HT1080 (cell line): ENCODE measurements at regions not wholly inside any gene's neighbourhood (a gene's known extent, or its start where the extent isn't known, plus 50 kb on each side); places are given as distances from the start of the nearest gene placed in this dataset.
A peak's percentile ranks its signal among the peaks of the same experiment; 100 is the strongest.
"Not testable (repeated sequence)": the region's sequence is repeated elsewhere in the genome, so short reads cannot be mapped to it uniquely, and the experiment has no call there.

Experiments
- DNase-seq: peaks from one replicate; pipeline ENCODE4 v3.0.0-alpha.2; 2015; ENCODE audit warnings: low read depth

DNA sequence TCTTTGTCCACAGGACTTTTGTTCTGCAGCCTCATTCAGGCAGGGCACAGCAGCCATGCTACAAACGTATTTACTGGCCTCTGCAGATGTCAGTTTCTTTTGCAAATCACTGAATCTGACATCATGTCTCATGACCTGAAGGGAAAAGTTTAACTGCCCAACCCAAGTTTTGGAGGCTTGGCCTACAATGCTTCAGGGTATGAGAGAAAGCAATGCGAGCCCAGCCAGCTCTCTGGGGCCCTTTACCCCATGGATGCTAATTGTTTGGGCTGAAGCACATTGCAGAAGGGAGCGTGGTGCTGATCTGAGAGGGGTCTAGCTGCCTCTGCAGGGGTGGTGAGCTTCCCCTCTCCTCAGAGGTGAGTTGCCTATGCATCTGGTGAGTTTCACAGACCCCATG, 179.9 kb upstream of the CXCL12 start:
- no peak for DNase-seq

DNA sequence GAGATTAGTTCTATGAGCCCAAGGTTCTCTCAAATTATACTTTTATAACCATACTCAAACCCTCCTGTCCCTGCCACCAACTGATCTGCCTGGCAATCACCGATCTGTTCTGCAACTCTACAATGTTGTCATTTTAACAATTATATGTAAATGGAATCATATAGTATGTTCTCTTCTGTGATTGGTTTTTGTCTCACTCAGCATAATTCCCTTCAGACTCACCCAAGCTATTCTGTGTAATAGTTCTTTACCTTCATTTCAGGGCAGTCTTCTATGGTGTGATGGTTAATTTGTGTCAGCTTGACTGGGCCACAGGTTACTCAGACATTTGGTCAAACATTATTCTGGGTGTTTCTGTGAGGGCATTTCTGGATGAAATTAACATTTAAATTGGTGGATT, 181.9 kb upstream of the CXCL12 start:
- no peak for DNase-seq

DNA sequence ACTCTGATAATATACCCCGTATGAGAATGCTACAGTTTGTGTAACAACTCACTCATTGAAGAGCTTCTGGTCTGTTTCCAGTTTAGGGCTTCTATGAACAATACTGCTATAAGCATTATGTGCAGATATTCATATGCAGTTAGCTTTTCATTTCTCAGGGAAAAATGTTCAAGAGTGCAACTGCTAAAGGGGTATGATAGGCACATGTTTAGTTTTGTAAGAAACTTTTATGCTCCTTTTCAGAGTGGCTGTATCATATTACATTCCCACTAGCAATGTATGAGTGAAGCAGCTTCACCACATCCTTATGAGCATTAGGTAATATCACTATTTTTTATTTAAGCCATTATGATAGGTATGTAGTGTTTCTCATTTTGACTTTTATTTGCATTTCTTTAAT, 182.6 kb upstream of the CXCL12 start:
- DNase-seq = no peak

DNA sequence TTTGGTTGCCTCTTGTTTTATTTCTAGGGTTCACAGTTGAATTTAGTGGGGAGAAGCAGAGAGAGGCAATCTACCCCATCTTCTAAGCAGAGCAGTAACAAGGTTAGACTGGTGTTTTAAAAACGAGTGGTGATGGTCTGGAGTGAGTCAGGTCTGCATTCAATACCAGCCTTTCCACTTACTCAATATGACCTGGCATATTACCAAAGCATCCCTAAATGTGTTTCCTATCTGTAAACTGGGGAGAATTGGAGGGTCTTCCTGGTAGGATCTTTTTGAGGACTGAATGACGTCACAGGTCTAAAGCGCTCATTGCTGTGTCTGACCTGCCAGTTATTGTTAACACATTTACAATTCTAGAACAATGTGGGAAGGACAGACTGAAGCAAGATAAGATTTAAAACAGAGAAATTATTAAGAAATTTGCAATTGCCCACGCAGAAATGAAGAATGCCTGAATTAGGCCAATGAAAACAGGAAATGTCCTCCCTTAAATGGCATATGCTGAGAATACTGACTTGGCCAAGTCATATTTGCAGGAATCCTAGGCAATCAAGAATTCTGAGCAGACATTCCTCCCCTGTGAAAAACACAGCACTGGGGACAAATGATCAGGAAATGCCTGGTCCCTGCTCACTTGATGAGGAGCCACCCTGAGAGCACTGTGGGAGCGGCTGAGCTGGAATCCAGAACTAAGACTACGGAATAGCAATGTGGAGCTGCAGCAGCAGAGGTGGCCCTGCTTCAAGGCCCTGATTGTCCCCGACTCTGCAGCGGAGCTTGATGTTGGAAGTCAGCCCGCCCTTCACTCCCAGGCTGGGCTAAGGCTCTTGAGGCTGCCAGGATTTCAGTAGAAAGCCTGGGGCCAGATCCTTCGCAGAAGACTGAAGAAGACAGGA, 184.5 kb upstream of the CXCL12 start:
- DNase-seq = no peak

DNA sequence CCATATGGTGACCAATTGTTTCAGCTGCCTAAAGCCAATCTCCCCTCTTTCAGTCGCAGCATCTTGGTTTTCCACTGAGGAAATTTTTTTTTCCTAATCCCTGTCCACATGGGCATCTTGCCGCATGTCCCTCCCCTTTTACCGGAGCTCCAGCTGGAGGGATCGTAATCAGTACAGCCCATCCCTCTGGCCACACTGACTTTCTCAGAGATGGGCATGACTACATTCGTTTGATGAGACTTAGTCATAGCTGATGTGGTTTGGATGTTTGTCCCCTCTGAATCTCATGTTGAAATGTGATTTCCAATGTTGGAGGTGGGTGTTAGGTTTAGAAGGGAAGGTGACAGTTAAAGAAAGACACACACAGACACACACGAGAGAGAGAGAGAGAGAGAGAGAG, 186.8 kb upstream of the CXCL12 start:
- DNase-seq = peak; percentile 3

DNA sequence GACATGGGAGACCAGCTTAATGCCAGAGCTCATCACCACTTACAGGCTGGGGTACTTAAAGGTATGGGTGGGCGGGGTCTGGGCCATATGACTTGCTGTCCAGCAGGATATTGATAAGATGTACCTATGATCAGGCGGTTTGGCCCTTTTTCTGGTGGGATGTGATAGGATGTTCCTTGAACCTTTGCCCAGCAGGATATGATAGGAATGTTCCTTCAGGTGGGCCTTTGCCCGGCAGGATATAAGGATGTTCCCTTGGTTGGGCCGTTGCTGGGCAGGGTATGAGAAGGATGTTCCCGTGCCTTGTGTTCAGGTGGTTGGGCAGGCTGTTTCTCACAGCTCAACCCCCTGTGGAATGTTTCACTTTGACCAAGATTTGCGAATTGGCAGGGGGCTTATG, 187.2 kb upstream of the CXCL12 start:
- no peak for DNase-seq

DNA sequence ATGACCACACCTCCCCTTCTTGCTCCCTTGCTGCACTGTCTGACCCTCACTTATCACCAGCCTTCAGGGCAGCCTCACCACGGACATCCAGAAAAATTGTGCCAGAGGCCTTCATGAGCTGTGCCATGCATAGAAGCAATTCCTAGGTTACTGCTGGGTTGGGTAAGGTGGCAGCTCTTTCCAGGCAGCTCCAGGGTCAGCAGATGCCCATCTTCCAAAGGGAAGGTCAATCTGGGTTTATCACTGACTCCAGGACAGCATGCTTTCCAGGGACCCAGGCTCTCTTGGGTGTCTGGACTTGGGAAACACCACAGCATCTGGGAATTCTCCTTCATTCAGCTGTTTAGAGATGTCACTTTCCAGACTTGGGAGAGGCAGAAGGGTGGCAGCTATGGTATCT, 188.9 kb upstream of the CXCL12 start:
- DNase-seq = no peak

DNA sequence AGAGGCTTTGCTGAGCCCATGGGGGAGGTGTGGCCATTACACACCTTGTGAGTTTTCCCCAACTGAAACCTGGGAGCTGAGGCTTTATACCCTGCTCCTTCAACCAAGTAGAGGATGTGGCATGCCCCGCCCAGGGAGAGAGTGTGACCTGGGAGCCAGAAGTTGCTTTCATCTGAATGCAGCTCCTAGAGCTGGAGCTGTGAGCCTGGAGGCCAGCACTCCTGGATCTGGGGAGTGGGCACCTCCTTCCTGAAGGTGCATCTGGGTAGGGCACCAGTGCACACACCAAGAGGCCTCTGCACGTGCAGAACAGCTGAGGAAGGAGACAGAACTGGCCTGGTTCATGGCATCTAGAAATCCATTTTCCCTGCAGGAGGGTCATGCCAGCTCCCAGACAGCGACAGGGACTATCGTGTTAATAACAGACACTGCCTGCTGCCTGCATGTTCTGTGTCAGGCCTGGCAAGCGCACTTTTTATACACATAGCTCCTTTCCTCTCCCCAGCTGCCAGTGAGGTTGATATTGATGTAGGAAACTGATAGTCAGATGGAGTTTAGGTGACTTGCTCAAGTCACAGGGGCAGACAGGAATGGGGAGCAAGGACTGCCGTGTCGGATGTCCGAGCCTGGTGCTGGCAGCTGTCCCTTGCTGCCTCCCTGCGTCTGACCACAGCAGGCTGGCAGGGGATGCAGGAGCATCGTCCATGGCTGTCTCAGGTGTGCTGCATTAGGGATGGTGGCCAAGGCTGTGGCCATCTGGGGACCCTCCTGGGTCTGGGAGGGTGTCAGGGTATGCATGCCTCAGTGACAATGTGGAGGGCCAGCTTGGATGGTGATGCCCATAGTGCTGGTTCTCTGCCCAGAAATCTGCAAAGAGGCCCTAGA, 189.9 kb upstream of the CXCL12 start:
- DNase-seq = no peak

DNA sequence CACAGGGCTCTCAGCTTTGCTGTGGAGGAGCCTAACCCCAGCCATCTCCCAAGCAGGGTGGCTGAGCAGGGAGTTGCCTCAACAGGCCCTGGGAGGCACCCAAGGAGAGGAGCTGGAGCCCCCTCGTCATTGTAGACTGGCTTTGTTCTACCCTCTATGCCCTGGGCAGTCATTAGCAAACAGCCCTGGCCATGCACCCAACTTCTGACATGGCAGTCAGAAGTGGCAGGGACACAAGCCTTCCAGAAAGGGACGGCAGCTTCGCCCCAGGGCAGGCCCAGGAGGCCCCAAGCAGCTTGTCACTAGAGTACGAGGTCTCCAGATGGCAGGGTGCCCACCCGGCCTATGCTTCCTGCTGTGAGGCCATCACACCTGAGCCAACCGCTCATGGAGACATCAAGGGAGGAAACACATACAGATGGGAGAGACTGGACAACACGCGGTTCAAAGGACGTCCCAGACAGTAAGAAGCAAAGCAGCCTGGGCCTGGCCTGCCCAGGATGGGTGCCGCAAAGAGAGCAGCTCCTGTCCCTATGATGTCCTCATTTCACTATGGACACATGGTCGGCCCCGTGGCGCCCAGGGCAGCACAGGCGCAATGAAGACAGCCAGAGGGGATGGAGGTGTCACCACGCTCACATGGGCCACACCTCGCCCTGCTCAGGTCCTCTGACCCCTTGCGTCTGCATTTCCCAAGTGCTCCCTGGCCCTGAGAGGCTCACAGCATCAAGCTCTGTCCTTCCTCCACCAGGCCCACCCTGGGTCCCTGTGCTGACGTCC, 190.9 kb upstream of the CXCL12 start:
- DNase-seq = no peak

DNA sequence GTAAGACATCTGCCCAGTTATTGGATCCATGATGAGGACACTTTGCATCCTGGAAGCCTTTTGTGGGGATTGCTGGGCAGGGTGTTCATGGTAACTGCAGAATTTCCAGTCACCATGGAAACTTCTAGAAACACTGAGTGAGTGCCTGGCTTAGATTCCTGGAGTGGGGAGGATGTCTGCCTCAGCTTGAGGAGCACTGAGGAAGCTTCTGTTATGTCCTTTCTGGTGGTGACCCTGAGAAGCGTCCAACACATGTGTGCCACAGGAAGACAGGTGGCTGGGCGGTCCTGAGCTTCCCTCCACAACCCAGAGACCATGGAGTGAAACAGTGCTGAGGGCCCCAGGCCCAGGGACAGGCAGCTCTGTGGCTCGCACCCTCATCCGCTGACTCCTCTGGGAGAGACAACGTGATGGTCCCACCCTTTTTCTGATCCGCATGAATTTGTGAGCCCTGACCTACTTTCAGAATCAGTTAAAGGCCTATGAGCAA, 191.8 kb upstream of the CXCL12 start:
- no peak for DNase-seq

DNA sequence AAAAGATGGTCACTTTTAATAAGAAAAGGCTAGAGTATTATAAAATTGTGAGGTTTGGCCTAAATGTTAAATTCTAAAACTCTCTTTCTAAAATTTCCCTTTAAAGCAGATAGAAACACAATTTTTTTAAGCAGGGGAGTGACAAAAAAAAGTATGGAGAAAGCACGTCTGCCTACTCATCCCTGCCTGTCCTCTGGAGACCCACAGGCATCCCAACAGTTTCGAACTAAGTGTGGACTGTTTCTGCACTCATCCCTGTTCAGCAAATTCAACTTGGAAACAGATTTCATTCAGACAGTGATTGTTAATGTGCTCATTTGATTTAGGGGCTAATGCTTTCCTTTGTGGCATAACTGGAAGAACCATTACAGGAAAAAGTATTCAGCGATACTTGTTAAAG, 192.6 kb upstream of the CXCL12 start:
- no peak for DNase-seq

DNA sequence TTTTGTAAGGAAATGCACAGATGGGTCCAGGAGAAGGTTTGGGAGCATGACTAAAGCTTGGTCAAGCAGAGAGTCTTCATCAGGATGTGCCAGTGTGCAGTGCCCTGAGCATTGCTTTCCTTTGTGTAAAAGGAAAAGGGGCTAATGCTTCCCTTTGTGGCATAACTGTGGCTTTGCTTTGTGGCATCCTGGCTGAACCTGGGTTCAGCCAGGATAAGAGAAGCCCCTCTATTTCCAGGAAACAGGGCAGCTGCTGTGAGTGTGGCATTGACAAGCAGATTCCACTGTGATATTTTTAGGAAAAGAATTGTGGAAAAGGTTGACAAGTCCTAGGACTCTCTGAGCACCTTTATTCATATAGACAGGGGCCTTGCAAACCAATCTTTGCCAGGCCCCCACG, 193.4 kb upstream of the CXCL12 start:
- no peak for DNase-seq

DNA sequence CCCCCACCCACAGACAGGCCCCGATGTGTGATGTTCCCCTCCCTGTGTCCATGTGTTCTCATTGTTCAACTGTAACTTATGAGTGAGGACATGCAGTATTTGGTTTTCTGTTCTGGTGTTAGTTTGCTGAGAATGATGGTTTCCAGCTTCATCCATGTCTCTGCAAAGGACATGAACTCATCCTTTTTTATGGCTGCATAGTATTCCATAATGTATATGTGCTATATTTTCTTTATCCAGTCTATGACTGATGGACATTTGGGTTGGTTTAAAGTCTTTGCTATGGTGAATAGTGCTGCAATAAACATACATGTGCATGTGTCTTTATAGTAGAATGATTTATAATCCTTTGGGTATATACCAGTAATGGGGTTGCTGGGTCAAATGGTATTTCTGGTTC, 194.1 kb upstream of the CXCL12 start:
- DNase-seq = not testable (repeated sequence)

DNA sequence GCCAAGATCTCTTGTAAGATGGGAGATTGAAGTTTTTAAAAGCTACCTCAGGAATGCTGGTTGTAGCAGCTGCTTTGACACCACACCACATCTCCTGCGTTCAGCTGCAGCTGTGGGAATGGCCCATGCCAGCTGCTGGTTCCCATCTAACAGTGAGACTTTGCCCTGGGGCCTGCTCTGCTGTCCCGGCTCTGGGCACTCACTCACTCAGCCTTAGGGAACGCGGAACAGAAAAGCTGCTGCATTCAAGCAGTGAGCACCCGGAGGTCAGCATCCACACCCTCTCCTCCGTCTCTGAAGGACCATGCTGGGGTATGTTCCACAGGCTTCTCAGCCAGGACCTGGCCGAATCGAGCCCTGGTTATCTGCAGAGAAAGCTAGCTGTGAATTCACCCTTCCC, 197.1 kb upstream of the CXCL12 start:
- DNase-seq = no peak

DNA sequence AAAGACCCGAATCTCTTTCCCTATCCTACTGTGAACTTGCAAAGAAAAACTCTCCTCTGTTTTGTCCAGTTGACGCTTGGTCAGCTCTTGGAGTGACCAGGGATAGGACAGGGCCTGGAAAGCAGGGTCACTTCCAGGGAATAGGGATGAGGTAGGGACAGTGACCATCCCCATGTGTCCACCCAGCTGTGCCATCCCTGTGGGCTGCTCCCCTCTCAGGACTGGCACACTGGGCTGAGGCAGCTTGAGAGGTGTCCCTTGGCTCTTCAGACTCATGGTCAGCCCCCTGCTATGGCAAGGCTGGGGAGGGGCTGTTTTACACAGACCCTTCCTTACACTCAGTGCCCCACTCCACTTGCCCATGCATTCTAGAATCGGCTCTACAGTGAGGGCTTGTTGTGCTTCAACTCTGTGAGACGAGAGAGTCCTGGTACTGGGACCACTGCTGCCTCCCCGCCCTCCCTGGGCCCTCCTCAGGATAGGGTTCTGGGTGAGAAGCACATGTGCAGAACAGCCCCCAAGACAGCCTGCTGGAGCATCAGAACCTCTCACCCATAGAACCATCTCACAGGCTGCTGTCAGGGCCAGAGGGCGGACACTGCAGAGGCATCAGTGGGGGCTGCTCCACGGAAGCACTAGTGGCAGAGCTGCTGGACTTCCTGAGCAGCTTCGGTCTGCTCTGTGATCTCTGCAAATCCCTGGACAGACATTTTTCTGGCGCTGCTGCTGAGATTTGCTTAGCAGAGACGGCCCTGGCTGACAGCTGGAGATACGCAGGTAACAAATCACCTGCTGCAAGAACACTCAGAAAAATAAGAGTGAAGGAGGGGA, 202.8 kb upstream of the CXCL12 start:
- DNase-seq = no peak

DNA sequence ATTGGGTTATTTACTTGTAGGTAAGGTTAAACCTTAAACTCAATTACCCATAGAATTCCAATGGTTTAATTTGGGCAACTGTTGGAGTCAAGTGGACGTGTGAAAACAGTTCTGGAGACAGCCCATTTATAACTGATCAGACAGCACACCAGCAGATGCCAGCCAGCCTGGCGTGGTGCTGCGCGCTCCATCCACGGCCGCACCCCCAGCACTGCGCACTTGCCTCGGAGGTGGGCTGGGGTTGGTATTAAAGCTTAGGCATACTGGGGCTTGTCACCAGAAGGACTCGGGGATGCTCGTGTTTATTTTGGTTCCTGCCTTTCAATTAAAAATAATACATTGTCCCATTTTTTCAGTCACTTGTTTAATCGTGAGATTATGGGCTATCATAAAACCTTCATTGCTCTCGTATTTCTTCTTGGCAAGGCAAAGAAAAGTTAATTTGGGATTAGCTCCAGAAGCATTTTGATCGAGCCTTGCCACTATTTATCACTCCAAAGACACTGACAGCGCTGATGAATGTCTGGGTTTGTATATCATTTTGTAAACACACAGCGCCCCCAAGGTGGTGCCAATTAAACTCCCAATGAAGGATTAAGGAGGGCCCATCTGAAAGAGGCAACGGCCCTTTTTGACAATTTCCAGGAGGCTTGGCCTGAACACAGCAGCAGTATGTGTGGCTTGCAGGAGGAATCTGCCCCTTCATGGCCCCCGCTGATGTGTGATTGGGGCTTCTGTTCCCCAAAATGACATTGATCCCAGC, 204.5 kb upstream of the CXCL12 start:
- DNase-seq = no peak

DNA sequence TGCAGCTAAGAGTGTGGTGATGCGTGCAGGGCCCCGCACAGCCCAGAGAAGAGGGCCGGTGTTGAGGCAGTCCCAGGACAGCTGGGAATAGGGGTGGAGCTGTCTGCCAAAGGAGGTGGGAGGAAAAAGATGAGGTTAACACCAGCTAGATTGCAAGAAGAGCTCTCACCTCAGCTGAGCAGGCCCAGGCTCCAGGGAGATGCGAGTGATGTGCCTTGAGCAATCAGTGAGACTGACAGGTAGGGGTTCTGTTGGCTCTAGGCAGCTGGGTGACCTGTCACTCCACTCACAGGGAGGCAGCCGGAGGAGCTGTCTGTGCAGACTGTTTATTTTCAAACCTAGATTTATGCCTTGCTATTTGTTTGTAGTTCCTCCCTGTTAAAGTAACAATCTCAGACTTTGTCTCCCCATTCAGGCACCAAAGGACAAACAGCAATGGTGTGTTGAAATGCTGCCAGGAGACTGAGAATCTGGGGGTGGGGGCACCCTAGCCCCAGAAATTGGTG, 205.1 kb upstream of the CXCL12 start:
- DNase-seq = no peak

DNA sequence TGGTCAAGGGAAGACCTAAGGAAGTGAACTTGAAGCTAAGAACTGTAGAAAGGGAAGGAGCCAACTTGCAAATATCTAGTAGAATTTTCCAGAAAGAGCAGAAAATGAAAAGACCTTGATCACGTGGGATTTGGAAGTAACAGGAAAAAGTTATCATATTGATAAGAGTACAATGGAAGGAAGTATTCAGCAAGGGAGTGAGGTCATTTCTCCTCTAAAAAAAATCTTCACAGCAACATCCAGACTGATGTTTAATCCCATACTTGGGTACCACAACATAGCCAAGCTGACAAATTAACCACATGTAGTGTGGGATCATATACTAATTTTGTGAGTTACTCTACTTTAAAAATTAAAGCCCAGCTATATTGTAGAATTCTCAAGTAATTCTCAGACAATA, 207.0 kb upstream of the CXCL12 start:
- no peak for DNase-seq

DNA sequence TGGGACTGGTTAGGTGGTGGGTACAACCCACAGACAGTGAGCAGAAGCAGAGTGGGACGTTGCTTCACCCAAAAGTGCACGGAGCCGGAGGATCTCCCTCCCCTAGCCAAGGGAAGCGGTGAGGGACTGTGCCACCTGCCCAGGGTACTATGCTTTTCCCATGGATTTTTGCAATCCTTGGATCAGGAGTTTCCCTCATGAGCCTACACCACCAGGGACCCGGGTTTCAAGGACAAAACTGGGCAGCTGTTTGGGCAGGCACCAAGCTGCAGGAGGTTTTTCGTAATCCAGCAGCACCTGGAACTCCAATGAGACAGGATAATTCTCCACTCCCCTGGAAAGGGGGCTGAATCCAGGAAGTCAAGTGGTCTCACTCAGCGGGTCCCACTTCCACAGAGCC, 209.1 kb upstream of the CXCL12 start:
- no peak for DNase-seq

DNA sequence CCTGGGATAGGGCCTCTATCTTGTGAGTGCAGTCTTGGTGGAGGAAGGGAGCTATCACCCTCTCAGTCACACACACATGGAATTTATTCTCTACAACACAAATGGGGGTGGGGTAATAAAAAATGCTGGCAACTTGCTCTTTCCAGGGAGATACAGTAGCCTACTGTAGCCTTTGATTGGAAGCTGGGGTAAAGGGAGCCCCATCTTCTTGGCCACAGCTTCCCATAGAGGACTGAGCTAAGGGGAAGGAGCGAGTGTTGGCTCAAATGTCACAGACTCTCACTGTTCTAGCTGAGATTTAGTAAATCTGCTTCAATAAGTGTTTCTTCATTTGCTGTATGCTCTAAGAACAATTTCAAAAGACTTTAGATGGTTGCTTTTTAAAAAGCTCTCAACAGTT, 222.2 kb upstream of the CXCL12 start:
- DNase-seq = no peak
